ENCODE measurements at regions not wholly inside any gene's neighbourhood (a gene's known extent, or its start where the extent isn't known, plus 50 kb on each side); places are given as distances from the start of the nearest gene placed in this dataset.

DNA sequence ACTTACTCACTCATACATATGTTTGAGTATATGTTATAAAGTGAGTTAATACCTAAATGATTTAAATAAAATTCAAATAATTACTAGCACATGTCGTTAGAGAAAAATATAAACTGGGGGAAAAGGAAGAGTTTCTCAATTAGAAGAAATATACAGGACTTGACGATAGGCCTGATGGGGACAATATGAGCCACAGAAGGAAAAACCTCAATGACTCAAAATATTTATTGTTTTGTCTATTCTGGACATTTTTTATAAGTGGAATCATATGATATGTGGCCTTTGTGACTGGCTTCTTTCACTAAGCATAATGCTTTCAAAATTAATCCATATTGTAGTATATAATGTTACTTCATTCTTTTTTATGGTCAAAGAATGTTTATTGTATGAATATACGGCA lies 339.2 kb upstream of the PMFBP1 start:
- Histone ChIP-seq H2AFZ (ENCODE audit: low read depth, low read length) (no peak overlapping the region), H3K4me1 (ENCODE audit: insufficient read depth, low read length) (peaks cover 7% of the 10 kb centered on the region), H3K4me3 (ENCODE audit: low read length) (no peak overlapping the region), H3K36me3 (ENCODE audit: insufficient read depth, low read length) (no peaks in the 10 kb centered on the region), H3K27me3 (ENCODE audit: insufficient read depth, low read length) (no peaks in the 10 kb centered on the region), H3K9me3 (ENCODE audit: low read length) (peaks cover 2% of the 10 kb centered on the region)

DNA sequence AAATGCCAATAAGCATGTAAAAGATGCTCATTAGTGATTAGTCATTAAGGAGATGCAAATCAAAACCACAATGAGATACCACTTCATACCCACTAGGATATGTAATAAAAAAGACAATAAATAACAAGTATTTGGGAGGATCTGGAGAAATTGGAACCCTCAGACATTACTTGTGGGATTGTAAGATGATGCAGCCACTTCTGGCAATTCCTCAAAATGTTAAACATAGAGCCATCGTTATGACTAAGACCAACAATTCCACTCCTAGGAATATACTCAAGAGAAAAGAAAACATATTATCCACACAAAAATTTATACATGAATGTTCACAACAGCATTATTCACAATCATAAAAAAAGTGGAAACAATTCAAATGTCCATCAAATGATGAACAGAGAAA lies 336.2 kb upstream of the PMFBP1 start:
- Histone ChIP-seq H3K9me3 (ENCODE audit: low read length) (no peaks in the 10 kb centered on the region), H3K4me3 (ENCODE audit: low read length) (no peak overlapping the region), H3K36me3 (ENCODE audit: insufficient read depth, low read length) (no peaks in the 10 kb centered on the region), H2AFZ (ENCODE audit: low read depth, low read length) (no peak overlapping the region), H3K27me3 (ENCODE audit: insufficient read depth, low read length) (no peaks in the 10 kb centered on the region), H3K4me1 (ENCODE audit: insufficient read depth, low read length) (peaks cover 7% of the 10 kb centered on the region)

GRCh38 chr16:72502594-72503005 lies 330.6 kb upstream of the PMFBP1 start:
- peaks cover 17% of the 10 kb centered on the region for H3K4me1 ChIP-seq (ENCODE audit: insufficient read depth, low read length)
- no peaks in the 10 kb centered on the region for H3K9me3 ChIP-seq (ENCODE audit: low read length)
- H2AFZ ChIP-seq (ENCODE audit: low read depth, low read length), result peak overlapping the region; percentile 7
- no peaks in the 10 kb centered on the region for H3K36me3 ChIP-seq (ENCODE audit: insufficient read depth, low read length)
- H3K27me3 ChIP-seq (ENCODE audit: insufficient read depth, low read length), result no peaks in the 10 kb centered on the region
- H3K4me3 ChIP-seq (ENCODE audit: low read length), result no peak overlapping the region

GRCh38 chr16:72501739-72502593 lies 330.0 kb upstream of the PMFBP1 start:
- Histone ChIP-seq H2AFZ (ENCODE audit: low read depth, low read length) (no peak overlapping the region), H3K4me3 (ENCODE audit: low read length) (no peak overlapping the region), H3K27me3 (ENCODE audit: insufficient read depth, low read length) (no peaks in the 10 kb centered on the region), H3K36me3 (ENCODE audit: insufficient read depth, low read length) (no peaks in the 10 kb centered on the region), H3K4me1 (ENCODE audit: insufficient read depth, low read length) (peaks cover 17% of the 10 kb centered on the region), H3K9me3 (ENCODE audit: low read length) (no peaks in the 10 kb centered on the region)

DNA sequence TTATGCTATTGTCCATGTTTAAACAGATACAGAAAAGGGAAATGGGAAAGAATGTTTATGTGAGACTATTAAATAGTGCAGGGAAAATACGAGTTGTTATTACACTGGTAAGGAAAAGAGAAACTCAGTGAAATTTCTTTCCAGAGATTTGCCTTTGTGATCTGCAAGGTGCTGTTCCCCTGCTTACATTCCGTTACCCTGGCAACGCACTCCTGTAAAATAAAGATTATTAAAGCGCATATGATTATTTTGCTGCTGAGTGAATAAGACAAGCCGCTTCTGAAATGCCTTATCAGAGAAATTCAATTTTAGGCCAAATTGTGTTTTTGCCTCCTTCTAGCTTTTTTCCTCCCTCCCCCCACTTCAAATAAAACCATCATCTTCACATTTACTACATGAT lies 328.6 kb upstream of the PMFBP1 start:
- H3K27me3 ChIP-seq (ENCODE audit: insufficient read depth, low read length), result no peaks in the 10 kb centered on the region
- no peaks in the 10 kb centered on the region for H3K36me3 ChIP-seq (ENCODE audit: insufficient read depth, low read length)
- H3K4me1 ChIP-seq (ENCODE audit: insufficient read depth, low read length), result peaks cover 17% of the 10 kb centered on the region
- peak overlapping the region; percentile 36 for H2AFZ ChIP-seq (ENCODE audit: low read depth, low read length)
- no peaks in the 10 kb centered on the region for H3K9me3 ChIP-seq (ENCODE audit: low read length)
- no peak overlapping the region for H3K4me3 ChIP-seq (ENCODE audit: low read length)

DNA sequence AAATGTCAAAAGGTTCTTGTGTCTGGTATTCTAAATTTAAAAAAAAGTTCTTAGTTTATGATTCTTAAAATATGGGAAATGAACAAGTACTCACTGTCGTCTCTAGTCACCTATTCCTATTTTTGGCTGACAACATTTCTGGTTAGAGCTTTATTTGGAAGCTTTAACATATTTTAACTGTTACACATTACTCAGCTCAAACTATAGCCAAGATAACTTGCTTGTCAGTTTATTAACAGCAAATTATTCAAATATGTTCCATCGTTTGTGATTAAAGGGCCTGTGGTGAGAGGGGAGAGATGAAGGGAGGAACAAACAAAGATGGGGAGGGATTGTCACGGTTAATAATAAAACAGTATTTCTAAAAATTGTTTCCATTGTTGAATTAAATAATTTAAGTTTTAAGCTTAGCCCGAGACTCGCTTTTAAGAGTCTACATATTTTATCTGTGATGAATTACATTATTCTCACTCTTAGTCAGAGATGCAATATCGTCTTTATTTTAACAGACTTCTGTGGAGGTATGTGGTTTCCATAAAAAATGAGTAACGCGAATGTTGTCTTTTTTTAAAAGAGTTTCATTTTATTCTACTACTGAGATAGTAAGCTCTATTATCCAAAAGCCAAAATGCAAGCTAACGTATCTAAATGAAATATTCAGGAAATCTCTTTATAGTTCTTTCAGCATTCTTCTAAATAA lies 321.9 kb upstream of the PMFBP1 start:
- no peak overlapping the region for H2AFZ ChIP-seq (ENCODE audit: low read depth, low read length)
- no peaks in the 10 kb centered on the region for H3K36me3 ChIP-seq (ENCODE audit: insufficient read depth, low read length)
- no peaks in the 10 kb centered on the region for H3K27me3 ChIP-seq (ENCODE audit: insufficient read depth, low read length)
- no peak overlapping the region for H3K4me3 ChIP-seq (ENCODE audit: low read length)
- H3K9me3 ChIP-seq (ENCODE audit: low read length), result no peaks in the 10 kb centered on the region
- H3K4me1 ChIP-seq (ENCODE audit: insufficient read depth, low read length), result no peaks in the 10 kb centered on the region

- no peaks in the 10 kb centered on the region for H3K36me3 ChIP-seq (ENCODE audit: insufficient read depth, low read length)
- no peaks in the 10 kb centered on the region for H3K9me3 ChIP-seq (ENCODE audit: low read length)
- H3K4me3 ChIP-seq (ENCODE audit: low read length), result no peak overlapping the region
- H3K4me1 ChIP-seq (ENCODE audit: insufficient read depth, low read length), result no peaks in the 10 kb centered on the region
- no peak overlapping the region for H2AFZ ChIP-seq (ENCODE audit: low read depth, low read length)
- H3K27me3 ChIP-seq (ENCODE audit: insufficient read depth, low read length), result no peaks in the 10 kb centered on the region
Observed at GRCh38 chr16:72487283-72487682, 315.3 kb upstream of the PMFBP1 start.

DNA sequence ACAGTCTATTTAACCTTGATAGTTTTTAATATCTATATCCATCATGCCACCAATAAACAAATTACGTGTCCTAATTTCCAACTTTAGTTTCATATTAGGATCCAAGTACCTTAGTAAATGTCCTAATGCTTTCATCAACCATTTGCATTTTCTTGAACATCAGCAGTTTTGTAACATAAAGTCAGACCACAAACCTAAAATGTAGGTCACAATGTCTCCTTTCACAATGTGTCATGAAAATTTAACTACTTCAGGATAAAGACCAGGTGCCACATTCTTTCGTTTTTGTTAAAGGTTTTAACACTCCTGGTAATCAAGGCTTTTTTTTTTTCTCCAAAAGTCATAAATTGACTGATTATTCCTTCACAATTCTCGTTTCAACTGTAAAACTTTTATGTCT lies 310.7 kb upstream of the PMFBP1 start:
- H3K4me1 ChIP-seq (ENCODE audit: insufficient read depth, low read length), result no peaks in the 10 kb centered on the region
- no peak overlapping the region for H3K4me3 ChIP-seq (ENCODE audit: low read length)
- no peaks in the 10 kb centered on the region for H3K9me3 ChIP-seq (ENCODE audit: low read length)
- no peaks in the 10 kb centered on the region for H3K36me3 ChIP-seq (ENCODE audit: insufficient read depth, low read length)
- H2AFZ ChIP-seq (ENCODE audit: low read depth, low read length), result no peak overlapping the region
- H3K27me3 ChIP-seq (ENCODE audit: insufficient read depth, low read length), result no peaks in the 10 kb centered on the region

- Histone ChIP-seq H3K4me3 (ENCODE audit: low read length) (no peak overlapping the region), H3K9me3 (ENCODE audit: low read length) (no peaks in the 10 kb centered on the region), H2AFZ (ENCODE audit: low read depth, low read length) (no peak overlapping the region), H3K36me3 (ENCODE audit: insufficient read depth, low read length) (no peaks in the 10 kb centered on the region), H3K4me1 (ENCODE audit: insufficient read depth, low read length) (no peaks in the 10 kb centered on the region), H3K27me3 (ENCODE audit: insufficient read depth, low read length) (no peaks in the 10 kb centered on the region)
Observed at GRCh38 chr16:72481419-72481818, 309.5 kb upstream of the PMFBP1 start.

- Histone ChIP-seq H3K9me3 (ENCODE audit: low read length) (no peaks in the 10 kb centered on the region), H3K27me3 (ENCODE audit: insufficient read depth, low read length) (no peaks in the 10 kb centered on the region), H3K36me3 (ENCODE audit: insufficient read depth, low read length) (no peaks in the 10 kb centered on the region), H2AFZ (ENCODE audit: low read depth, low read length) (no peak overlapping the region), H3K4me1 (ENCODE audit: insufficient read depth, low read length) (no peaks in the 10 kb centered on the region), H3K4me3 (ENCODE audit: low read length) (no peak overlapping the region)
Observed at GRCh38 chr16:72480911-72481310, 309.0 kb upstream of the PMFBP1 start.

DNA sequence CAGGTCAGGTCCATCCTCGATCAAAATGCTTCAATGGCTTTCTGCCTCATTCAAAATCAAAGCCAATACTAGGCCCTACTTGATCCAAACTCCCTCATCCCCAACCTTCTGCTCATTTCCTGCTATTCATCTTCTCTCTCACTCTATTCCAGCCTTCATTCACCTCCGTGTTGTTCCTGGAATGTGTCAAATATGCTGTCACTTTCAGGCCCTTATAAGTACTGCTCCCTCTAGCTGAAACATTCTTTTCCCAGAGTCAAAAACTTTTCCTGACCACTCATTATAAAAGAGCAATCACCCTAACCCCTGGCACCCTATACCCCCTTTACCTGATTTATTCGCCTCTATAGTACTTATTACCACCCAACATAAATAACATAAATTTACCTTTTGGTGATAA lies 303.7 kb upstream of the PMFBP1 start:
- Histone ChIP-seq H3K27me3 (ENCODE audit: insufficient read depth, low read length) (no peaks in the 10 kb centered on the region), H3K9me3 (ENCODE audit: low read length) (no peaks in the 10 kb centered on the region), H3K4me1 (ENCODE audit: insufficient read depth, low read length) (peaks cover 7% of the 10 kb centered on the region), H3K4me3 (ENCODE audit: low read length) (no peak overlapping the region), H2AFZ (ENCODE audit: low read depth, low read length) (no peak overlapping the region), H3K36me3 (ENCODE audit: insufficient read depth, low read length) (no peaks in the 10 kb centered on the region)

- no peak overlapping the region for H3K4me3 ChIP-seq (ENCODE audit: low read length)
- no peaks in the 10 kb centered on the region for H3K9me3 ChIP-seq (ENCODE audit: low read length)
- peaks cover 18% of the 10 kb centered on the region for H3K4me1 ChIP-seq (ENCODE audit: insufficient read depth, low read length)
- no peak overlapping the region for H2AFZ ChIP-seq (ENCODE audit: low read depth, low read length)
- no peaks in the 10 kb centered on the region for H3K27me3 ChIP-seq (ENCODE audit: insufficient read depth, low read length)
- no peaks in the 10 kb centered on the region for H3K36me3 ChIP-seq (ENCODE audit: insufficient read depth, low read length)
Observed at GRCh38 chr16:72474501-72475123, 302.7 kb upstream of the PMFBP1 start.

DNA sequence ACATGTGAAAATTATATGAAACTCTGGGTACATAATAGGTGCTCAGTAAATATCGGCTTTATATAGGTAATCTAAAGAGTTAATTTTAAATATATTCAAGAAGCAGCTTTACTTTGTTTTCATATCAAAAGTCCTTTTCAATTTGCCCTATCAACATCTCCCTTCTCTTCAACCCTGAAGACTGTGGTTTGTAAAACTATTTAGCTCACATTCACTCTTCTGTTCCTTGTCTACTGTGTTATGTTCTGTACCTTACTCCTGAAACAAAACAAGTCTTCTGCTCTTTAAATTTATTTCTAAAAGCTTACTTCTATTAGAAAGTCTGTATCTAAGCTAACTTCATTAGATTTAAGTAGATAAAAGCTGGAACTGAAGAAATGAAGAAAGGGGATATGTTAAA lies 301.7 kb upstream of the PMFBP1 start:
- Histone ChIP-seq H3K9me3 (ENCODE audit: low read length) (no peaks in the 10 kb centered on the region), H3K4me3 (ENCODE audit: low read length) (no peak overlapping the region), H3K4me1 (ENCODE audit: insufficient read depth, low read length) (peaks cover 19% of the 10 kb centered on the region)

More for the DNA sequence above, 301.7 kb upstream of the PMFBP1 start:
- H3K36me3 ChIP-seq (ENCODE audit: insufficient read depth, low read length), result no peaks in the 10 kb centered on the region
- H2AFZ ChIP-seq (ENCODE audit: low read depth, low read length), result no peak overlapping the region
- no peaks in the 10 kb centered on the region for H3K27me3 ChIP-seq (ENCODE audit: insufficient read depth, low read length)
